ENCODE measurements at regions not wholly inside any gene's neighbourhood (a gene's known extent, or its start where the extent isn't known, plus 50 kb on each side); places are given as distances from the start of the nearest gene placed in this dataset.

GRCh38 chr7:116394106-116394505, 105.4 kb upstream of the CAV2 start:
- no peak for TF ChIP-seq CTCF (IDR thresholded peaks at IDR 0.05)
- TF ChIP-seq REST (IDR thresholded peaks at IDR 0.05; ENCODE audit: insufficient read depth in 1 of 2, low read depth in 2 of 2, low read length in 1 of 2): no peak
- no peak for TF ChIP-seq TCF7L2 (IDR thresholded peaks at IDR 0.05; ENCODE audit: low read depth, low read length)
- TF ChIP-seq SIN3A (IDR thresholded peaks at IDR 0.05; ENCODE audit: borderline replicate concordance, insufficient read depth, low read depth, low read length): no peak
- no peak for TF ChIP-seq POLR2AphosphoS5 (IDR thresholded peaks at IDR 0.05; ENCODE audit: low read depth, low read length)
